ENCODE measurements at regions not wholly inside any gene's neighbourhood (a gene's known extent, or its start where the extent isn't known, plus 50 kb on each side); places are given as distances from the start of the nearest gene placed in this dataset.

DNA sequence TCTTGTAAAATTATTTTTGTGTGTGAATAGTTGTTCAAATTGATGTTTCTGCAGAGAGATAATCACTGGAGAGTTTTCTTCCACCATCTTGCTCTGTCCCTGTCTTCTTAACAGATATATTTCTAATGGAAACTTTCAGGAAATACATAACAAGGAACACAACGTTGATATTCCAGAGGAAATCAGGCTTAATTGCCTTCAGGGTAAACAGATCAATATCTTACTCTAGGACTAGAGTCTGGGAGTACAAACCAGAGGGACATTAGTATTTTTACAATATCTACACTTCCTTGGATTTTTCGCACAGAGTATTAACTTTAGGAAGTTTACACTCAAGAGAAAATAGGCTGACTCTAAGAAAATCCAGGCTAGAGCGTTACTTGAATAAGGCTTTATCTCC, 159.1 kb downstream of the PFKFB3 start:
- Histone ChIP-seq H3K27ac (ENCODE audit: low read depth, low read length) (no peak overlapping the region), H3K56ac (replicated peaks; ENCODE audit: insufficient read length, low read depth, low read length) (no peak overlapping the region), H2BK15ac (ENCODE audit: low read length) (no peak overlapping the region), H3K14ac (ENCODE audit: insufficient read length) (no peak overlapping the region), H4K20me1 (replicated peaks in 1 of 2; ENCODE audit: control insufficient read depth in 1 of 2, insufficient read depth in 2 of 2, low read length in 2 of 2) (no peaks in the 10 kb centered on the region), H3K4me1 (replicated peaks in 1 of 4; ENCODE audit: control insufficient read depth in 3 of 4, insufficient read depth in 4 of 4, low read length in 3 of 4) (peaks cover 0 to 10% (median 9%) of the 10 kb centered on the region in 4 experiments; a peak in 5 of 7 replicates), H2BK120ac (replicated peaks; ENCODE audit: low read depth, low read length) (no peak overlapping the region), H3K4me2 (ENCODE audit: insufficient read depth in 1 of 2, low read depth in 2 of 2, low read length in 2 of 2) (no peak overlapping the region), H2BK20ac (ENCODE audit: low read length) (no peak overlapping the region), H3K9ac (replicated peaks in 1 of 4; ENCODE audit: extremely low read depth in 1 of 4, low read depth in 3 of 4, low read length in 3 of 4) (no peak overlapping the region), H3K36me3 (ENCODE audit: control insufficient read depth in 2 of 4, insufficient read depth in 4 of 4, low read length in 3 of 4) (no peaks in the 10 kb centered on the region), H3K4ac (replicated peaks; ENCODE audit: insufficient read length, low read depth, low read length) (no peak overlapping the region), H3K4me3 (ENCODE audit: extremely low read depth in 1 of 4, insufficient read depth in 2 of 4, low read depth in 3 of 4, low read length in 4 of 4) (no peak overlapping the region), H3K79me1 (ENCODE audit: low read depth, low read length) (no peaks in the 10 kb centered on the region), H2AK5ac (ENCODE audit: low read depth, low read length) (no peak overlapping the region), H3K79me2 (ENCODE audit: control insufficient read depth in 1 of 2, insufficient read depth in 2 of 2, low read length in 2 of 2) (no peaks in the 10 kb centered on the region), H2BK12ac (ENCODE audit: low read depth, low read length) (no peak overlapping the region), H3K27me3 (replicated peaks in 1 of 4; ENCODE audit: control insufficient read depth in 3 of 4, extremely low read depth in 1 of 4, insufficient read depth in 3 of 4, low read length in 3 of 4) (no peaks in the 10 kb centered on the region), H3K18ac (ENCODE audit: extremely low read depth, low read length) (no peak overlapping the region), H4K8ac (ENCODE audit: extremely low read depth, insufficient read depth, low read length) (no peak overlapping the region), H4K5ac (ENCODE audit: insufficient read length, low read depth, low read length) (no peak overlapping the region), H4K91ac (replicated peaks; ENCODE audit: insufficient read length, low read length) (no peak overlapping the region), H3K9me3 (ENCODE audit: insufficient read depth in 2 of 2, low read depth in 1 of 2, low read length in 1 of 2) (peaks cover 0 to 8% of the 10 kb centered on the region in 2 experiments; a peak in 1 of 4 replicates), H3K23me2 (ENCODE audit: low read depth, low read length) (no peaks in the 10 kb centered on the region), H2BK5ac (ENCODE audit: low read depth, low read length) (no peak overlapping the region), H3K23ac (ENCODE audit: insufficient read length) (no peak overlapping the region), H2AFZ (ENCODE audit: low read length) (no peak overlapping the region)
- TF ChIP-seq SP2 (IDR thresholded peaks at IDR 0.05; ENCODE audit: low read length), result no peak
- TF ChIP-seq SAP30 (IDR thresholded peaks at IDR 0.05; ENCODE audit: insufficient read depth, insufficient replicate concordance, low read length), result no peak
- TF ChIP-seq TAF1 (IDR thresholded peaks at IDR 0.05; ENCODE audit: low read depth, low read length), result no peak
- TF ChIP-seq, protein P1, sequence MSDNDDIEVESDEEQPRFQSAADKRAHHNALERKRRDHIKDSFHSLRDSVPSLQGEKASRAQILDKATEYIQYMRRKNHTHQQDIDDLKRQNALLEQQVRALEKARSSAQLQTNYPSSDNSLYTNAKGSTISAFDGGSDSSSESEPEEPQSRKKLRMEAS (IDR thresholded peaks at IDR 0.05), result no peak
- 95% methylated on average over 3 of the region's 3 CpGs; no CpG with 5 or more reads in 1 of the 2 experiments for WGBS, 2 experiments (ENCODE audit: extremely low coverage in 1 of 2, insufficient coverage in 1 of 2, insufficient read length in 1 of 2, insufficient replicate concordance in 2 of 2, low coverage in 1 of 2, low lambda C conversion rate in 2 of 2, missing lambda C conversion rate in 1 of 2)
- ChIA-PET POLR2A (ENCODE audit: partially characterized antibody) (no interaction called here), CTCF (ENCODE audit: partially characterized antibody) (no interaction called here)
- DNase-seq (ENCODE audit: low read depth in 1 of 2, low spot score in 2 of 2) (no peak), FAIRE-seq (no peak)

Data from H1 (cell line).